ENCODE measurements at regions not wholly inside any gene's neighbourhood (a gene's known extent, or its start where the extent isn't known, plus 50 kb on each side); places are given as distances from the start of the nearest gene placed in this dataset.

GRCh38 chr10:3467052-3467951 lies 294.7 kb upstream of the PITRM1 start:
- DNase-seq (ENCODE audit: low read depth in 2 of 2): no peak

GRCh38 chr10:3465406-3465891 lies 292.9 kb upstream of the PITRM1 start:
- DNase-seq (ENCODE audit: low read depth in 2 of 2): no peak

- DNase-seq (ENCODE audit: low read depth in 2 of 2): no peak
Measured at GRCh38 chr10:3464760-3465405, 292.3 kb upstream of the PITRM1 start.

- no peak for DNase-seq (ENCODE audit: low read depth in 2 of 2)
Measured at GRCh38 chr10:3460420-3461128, 288.0 kb upstream of the PITRM1 start.

DNA sequence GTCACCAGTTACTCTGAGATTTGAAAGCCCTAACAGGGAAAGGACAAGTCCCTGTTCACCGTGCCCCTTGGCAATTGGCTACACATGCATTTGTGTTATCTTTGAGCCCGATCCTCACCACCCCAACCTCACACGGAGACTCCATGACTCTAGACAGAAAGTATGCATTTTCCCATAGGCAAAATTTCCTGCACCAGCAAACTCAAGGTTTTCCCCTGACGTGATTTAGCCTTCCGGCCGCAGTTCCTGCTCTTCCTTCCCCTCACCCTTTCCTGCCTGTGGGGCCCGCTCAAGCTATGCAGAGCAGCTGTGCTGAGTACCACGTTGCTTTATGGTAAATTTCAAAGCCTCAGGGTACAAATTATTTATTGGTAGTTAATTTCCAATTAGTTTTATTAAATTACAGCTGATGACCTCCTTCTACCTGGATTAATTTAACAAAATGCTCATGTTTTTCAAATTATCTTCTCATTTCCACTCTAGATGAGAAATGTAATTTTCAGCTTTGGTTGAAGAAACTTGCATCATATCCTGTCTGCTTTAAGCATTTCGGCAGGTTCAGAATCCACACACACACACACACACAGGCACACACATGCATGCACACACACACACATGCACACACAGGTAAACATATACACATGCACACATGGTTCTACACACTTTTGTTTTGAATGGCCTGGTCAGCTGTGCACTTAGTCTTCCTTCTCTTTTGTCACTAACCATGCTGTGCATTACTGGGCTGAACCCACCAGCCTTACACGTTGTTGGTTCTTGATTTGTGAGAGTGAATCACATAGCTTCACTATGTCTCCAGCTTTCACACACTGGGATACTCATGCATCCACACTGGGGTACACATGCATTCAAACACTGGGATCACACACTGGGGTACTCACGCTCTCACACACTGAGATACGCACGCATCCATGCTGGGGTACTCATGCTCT lies 283.1 kb upstream of the PITRM1 start:
- no peak for DNase-seq (ENCODE audit: low read depth in 2 of 2)

GRCh38 chr10:3452683-3453361 lies 280.2 kb upstream of the PITRM1 start:
- DNase-seq (ENCODE audit: low read depth in 2 of 2): no peak

GRCh38 chr10:3452173-3452626 lies 279.6 kb upstream of the PITRM1 start:
- no peak for DNase-seq (ENCODE audit: low read depth in 2 of 2)

DNA sequence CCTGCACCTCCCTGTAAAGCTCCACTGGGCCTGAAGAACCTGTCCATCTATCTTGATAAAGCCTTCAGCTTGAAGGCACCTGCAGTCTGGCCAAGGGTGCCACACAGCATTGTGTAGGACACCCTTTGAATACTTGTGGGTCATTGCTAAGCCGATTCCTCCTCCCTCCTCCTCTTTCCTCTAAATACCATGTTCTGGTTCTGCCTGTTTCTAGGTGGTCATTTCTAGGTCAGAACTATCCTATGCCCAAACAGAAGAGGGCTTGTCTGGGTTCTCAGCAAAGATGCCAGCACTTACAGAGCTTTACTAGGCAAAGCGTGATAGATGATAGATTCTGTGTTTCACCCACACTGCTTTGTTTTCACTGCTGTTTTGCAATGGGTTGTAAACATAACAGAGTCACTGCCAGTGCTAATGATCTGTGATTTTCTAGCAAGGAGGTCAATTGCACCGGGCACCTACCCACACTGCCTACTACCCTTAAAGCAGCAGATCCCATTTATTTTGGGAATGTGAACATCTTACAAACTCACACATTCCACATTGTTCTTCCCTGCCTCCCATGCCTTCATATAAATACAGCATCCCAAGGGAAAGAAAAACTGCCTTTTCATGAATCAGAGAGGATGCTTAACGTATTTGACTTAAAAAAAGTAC lies 279.1 kb upstream of the PITRM1 start:
- DNase-seq (ENCODE audit: low read depth in 2 of 2): no peak

DNA sequence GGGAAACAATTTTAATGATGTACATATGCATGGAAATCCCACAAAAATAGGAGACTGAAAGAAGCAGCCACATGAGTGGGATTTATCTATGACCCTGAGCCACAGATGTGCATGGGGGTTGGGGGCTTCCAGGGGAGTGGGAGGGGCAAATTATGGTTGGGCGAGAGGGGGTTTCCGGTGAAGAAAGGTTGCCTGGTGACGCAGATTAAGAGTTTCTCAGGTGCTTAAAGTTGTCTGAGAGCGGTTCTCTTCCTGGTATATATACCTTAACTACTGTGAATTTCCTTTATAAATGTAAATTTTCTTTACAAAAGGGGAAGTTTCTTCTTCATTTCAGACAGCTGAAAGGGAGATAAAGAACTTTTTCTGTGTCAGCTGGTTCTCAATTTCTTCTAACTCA lies 273.6 kb upstream of the PITRM1 start:
- no peak for DNase-seq (ENCODE audit: low read depth in 2 of 2)

GRCh38 chr10:3445648-3446047 lies 273.1 kb upstream of the PITRM1 start:
- no peak for DNase-seq (ENCODE audit: low read depth in 2 of 2)

GRCh38 chr10:3442451-3442990 lies 269.9 kb upstream of the PITRM1 start:
- no peak for DNase-seq (ENCODE audit: low read depth in 2 of 2)

DNA sequence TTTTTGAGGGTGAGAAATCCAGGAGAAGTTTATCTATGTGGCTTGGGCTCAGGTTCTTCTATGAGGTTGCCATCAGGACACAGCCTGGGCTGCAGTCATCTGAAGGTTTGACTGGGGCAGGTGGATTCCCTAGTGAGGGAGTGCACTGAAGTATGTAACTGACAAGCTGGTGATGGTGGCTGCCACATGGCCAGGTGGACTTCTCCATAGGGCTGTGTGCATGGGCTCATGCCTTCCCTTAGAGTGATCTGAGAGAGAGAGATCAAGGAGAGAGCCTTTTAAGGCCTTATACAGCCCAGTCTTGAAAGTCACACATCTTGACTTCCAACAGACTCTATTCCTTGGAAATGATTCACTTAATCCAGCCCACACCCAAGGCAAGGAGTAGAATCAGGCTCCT lies 266.6 kb upstream of the PITRM1 start:
- no peak for DNase-seq (ENCODE audit: low read depth in 2 of 2)

DNA sequence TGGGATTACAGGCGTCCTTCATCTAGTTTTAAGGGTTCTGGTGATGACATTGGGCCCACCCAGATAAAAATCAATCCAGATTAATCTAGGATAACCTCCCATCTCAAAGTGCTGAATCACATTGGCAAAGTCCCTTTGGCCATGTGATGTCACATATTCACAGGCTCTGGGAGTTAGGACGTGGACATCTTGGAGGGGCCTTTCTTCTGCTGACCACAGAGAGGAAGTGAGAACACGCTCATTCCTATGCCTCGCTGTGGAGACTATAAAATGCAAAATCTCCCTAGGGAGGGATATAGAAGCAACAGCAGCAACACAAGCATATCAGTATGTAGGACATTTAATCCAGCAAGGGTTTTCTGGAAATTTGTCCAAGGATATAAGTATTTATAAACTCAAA lies 266.0 kb upstream of the PITRM1 start:
- DNase-seq (ENCODE audit: low read depth in 2 of 2): no peak

DNA sequence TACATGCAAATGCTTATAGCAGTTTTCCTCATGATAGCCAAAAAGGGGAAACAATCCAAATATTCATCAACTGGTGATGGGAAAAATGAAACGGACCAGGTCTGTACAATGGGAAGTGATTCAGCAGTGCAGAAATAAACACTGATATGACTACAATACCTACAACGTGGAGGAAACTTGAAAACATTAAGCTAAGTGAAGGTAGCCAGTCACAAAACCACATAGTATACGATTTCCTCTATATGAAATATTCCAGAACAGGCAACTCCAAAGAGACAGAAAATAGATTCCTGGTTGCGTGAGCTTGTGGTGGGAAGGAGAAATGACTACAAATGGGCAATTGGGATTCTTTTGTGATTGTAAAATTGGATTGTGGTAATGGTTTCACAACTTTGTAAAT lies 263.1 kb upstream of the PITRM1 start:
- no peak for DNase-seq (ENCODE audit: low read depth in 2 of 2)

GRCh38 chr10:3433988-3434387 lies 261.4 kb upstream of the PITRM1 start:
- DNase-seq (ENCODE audit: low read depth in 2 of 2): no peak

DNA sequence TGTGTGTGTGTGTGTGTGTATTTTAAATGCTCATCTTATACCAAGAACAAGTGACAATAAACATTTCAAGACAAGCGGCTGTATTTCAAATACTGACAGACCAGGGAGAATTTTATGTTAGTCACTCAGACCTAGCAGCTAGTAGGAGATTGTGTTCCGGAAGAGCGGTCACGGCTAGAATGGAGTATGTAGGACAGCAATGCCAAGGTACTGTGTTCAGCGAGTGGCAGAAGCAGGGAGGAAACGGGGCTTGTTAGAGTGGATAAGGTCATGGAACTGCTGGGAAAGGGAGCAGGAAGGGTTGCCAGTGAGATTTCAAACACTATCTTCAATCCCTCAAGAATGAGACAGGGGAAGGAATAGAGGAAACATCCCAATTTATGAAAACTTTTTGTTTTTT lies 260.5 kb upstream of the PITRM1 start:
- no peak for DNase-seq (ENCODE audit: low read depth in 2 of 2)

- DNase-seq (ENCODE audit: low read depth in 2 of 2): no peak
Measured at GRCh38 chr10:3432081-3432825, 259.7 kb upstream of the PITRM1 start.

DNA sequence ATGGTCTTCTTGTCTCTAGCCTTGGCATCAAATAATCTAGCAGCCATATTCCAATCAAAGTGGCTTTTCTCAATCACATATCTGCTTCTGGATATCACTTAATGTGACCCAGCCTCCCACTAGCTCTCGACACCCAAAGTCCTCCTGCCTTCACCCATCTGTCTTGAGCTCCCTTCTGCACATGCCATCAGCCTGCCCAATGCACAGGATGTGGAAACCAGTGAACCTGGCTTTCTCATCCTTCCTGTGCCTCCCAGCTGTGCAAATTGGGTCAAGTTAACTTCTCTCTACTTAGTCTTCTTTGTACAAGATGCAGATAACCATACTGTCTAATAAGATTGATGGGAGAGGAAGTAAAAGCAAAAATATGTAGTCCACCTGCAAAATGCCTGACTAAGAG lies 257.9 kb upstream of the PITRM1 start:
- no peak for DNase-seq (ENCODE audit: low read depth in 2 of 2)

DNA sequence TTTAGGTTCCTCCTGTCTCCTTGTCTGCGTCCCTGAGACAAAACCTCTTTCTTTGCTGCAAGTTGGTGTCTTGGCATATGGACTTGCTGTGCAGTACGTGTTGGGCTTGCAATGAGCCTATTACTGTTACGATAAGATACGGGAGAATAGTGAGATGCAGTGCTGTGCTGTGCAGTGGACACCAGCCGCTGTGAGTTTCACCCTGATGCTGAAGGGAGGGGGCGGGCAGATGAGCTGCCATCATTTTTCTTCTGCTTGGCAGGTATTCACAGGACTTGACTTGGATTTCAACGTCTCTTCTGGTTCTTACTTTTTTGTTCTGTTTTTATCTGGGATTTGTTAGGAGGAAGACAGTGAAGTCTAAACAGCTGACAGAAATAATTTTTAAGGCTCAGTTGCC lies 257.1 kb upstream of the PITRM1 start:
- DNase-seq (ENCODE audit: low read depth in 2 of 2): no peak
